Endodermal cell (in vitro differentiated cells): ENCODE measurements at regions not wholly inside any gene's neighbourhood (a gene's known extent, or its start where the extent isn't known, plus 50 kb on each side); places are given as distances from the start of the nearest gene placed in this dataset.

Experiments used
- DNase-seq: peaks from one replicate; pipeline ENCODE4 v3.0.0-alpha.2; 2017
- H3K27ac ChIP-seq: 2 replicates; pipeline ENCODE4 v1.5.1; 2013; ENCODE audit warnings: mild to moderate bottlenecking, low read depth, low read length, moderate library complexity
- H3K27me3 ChIP-seq: 2 replicates; pipeline ENCODE4 v1.6.1; 2013; ENCODE audit warnings: mild to moderate bottlenecking, low read length, moderate library complexity; ENCODE audit not compliant: insufficient read depth, control insufficient read depth, poor library complexity, severe bottlenecking
- H3K36me3 ChIP-seq: 2 replicates; pipeline ENCODE4 v1.7.0; 2013; ENCODE audit warnings: mild to moderate bottlenecking, low read length, moderate library complexity; ENCODE audit not compliant: control insufficient read depth, insufficient read depth
- H3K4me1 ChIP-seq: one replicate; pipeline ENCODE4 v1.7.0; 2013; ENCODE audit warnings: low read length; ENCODE audit not compliant: control insufficient read depth, insufficient read depth
- H3K4me3 ChIP-seq: 2 replicates; pipeline ENCODE4 v1.5.1; 2013; ENCODE audit warnings: mild to moderate bottlenecking, low read length, moderate library complexity
- H3K9ac ChIP-seq: 2 replicates; pipeline ENCODE4 v1.6.1; 2013; ENCODE audit warnings: mild to moderate bottlenecking, low read length, moderate library complexity; ENCODE audit not compliant: poor library complexity, severe bottlenecking; ENCODE audit errors: extremely low read depth
- H3K9me3 ChIP-seq: 2 replicates; pipeline ENCODE4 v1.6.1; 2013; ENCODE audit warnings: mild to moderate bottlenecking, low read length, moderate library complexity; ENCODE audit not compliant: control insufficient read depth
- H3K27ac Mint-ChIP-seq: 2 replicates; pipeline ENCODE4 v1.8.0; 2020; ENCODE audit warnings: mixed read lengths
- H3K27me3 Mint-ChIP-seq: 2 replicates; pipeline ENCODE4 v1.8.0; 2021; ENCODE audit warnings: mild to moderate bottlenecking, mixed read lengths; ENCODE audit not compliant: insufficient read depth
- H3K36me3 Mint-ChIP-seq: 2 replicates; pipeline ENCODE4 v1.8.0; 2020; ENCODE audit warnings: low read depth, mixed read lengths
- H3K4me1 Mint-ChIP-seq: 2 replicates; pipeline ENCODE4 v1.8.0; 2020; ENCODE audit warnings: mixed read lengths
- H3K4me3 Mint-ChIP-seq: 2 replicates; pipeline ENCODE4 v1.8.0; 2020; ENCODE audit warnings: mild to moderate bottlenecking, moderate library complexity, mixed read lengths
- H3K9me3 Mint-ChIP-seq: 2 replicates; pipeline ENCODE4 v1.8.0; 2020; ENCODE audit warnings: mild to moderate bottlenecking, mixed read lengths
- CTCF ChIP-seq: fragments of 200-600 bp; sonication (generic); conservative IDR thresholded peaks from 2 replicates; pipeline ENCODE4 v1.5.0; 2021; ENCODE audit warnings: antibody characterized with exemption, mild to moderate bottlenecking
- WGBS, 2 experiments: methylation state at CpG; one replicate each; pipeline versions ENCODE4 v1.1.5 to v1.1.7; 2013; ENCODE audit warnings: missing lambda C conversion rate in 2 of 2, mixed read lengths in 1 of 2; ENCODE audit not compliant: insufficient coverage in 1 of 2, insufficient read length in 1 of 2; 5-methylcytosine and 5-hydroxymethylcytosine counted together

DNA sequence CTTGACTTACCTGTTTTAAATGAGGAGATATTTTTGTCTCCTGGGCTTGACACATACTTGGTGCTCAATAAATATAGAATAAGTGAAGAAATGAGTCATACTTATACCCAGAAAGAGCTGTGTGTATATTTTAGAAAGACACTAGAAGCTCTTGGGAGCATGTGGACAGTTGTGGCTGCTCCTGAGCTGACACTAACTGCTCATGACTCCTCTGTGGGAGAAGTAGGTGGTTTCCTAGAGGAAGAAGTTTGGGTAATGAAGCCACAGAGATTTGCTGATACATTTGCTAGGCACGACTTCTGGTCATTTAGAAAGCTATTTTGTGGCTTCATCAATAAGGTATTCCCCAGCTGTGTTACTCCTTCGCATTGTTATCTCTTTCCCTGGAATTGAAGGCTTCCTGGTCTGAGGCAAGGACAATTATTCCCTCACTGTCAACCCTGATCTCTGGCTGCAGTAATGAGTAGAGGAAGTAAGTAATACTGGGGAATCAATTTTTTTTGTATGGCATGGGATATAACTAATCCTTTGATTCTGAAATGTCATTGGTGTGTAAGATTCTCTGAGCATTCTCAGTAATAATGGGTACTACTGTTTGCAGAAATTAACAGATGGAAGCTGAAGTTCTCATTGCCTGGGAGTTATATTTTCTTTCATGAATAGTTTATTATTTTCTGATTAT is 79.6 kb upstream of the DCBLD2 start:
- no peak for DNase-seq
- Mint-ChIP-seq H3K4me3 (no peak overlapping the region), H3K27me3 (no peaks in the 10 kb centered on the region), H3K9me3 (no peaks in the 10 kb centered on the region), H3K4me1 (peaks cover 17% of the 10 kb centered on the region), H3K27ac (no peak overlapping the region), H3K36me3 (no peaks in the 10 kb centered on the region)
- Histone ChIP-seq H3K27ac (no peak overlapping the region), H3K9ac (no peak overlapping the region), H3K27me3 (no peaks in the 10 kb centered on the region), H3K4me3 (no peak overlapping the region), H3K9me3 (no peaks in the 10 kb centered on the region), H3K4me1 (peaks cover 5% of the 10 kb centered on the region), H3K36me3 (no peaks in the 10 kb centered on the region)
- TF ChIP-seq CTCF, result no peak
- WGBS, 2 experiments, result 73 to 76% methylated on average over 2 of the region's 2 CpGs

GRCh38 chr3:98979296-98979695 is 77.8 kb upstream of the DCBLD2 start:
- H3K27me3 ChIP-seq, result no peaks in the 10 kb centered on the region
- Mint-ChIP-seq H3K9me3 (no peaks in the 10 kb centered on the region), H3K36me3 (no peaks in the 10 kb centered on the region), H3K27me3 (peaks cover 3% of the 10 kb centered on the region), H3K4me1 (peaks cover 8% of the 10 kb centered on the region), H3K4me3 (no peak overlapping the region), H3K27ac (no peak overlapping the region)
- H3K4me3 ChIP-seq, result no peak overlapping the region
- no peaks in the 10 kb centered on the region for H3K36me3 ChIP-seq
- DNase-seq, result no peak
- no peaks in the 10 kb centered on the region for H3K4me1 ChIP-seq
- 73% methylated on average over 1 of the region's 1 CpG; no CpG with 5 or more reads in 1 of the 2 experiments for WGBS, 2 experiments
- H3K9me3 ChIP-seq, result no peaks in the 10 kb centered on the region
- H3K9ac ChIP-seq, result no peak overlapping the region
- TF ChIP-seq CTCF, result no peak
- no peak overlapping the region for H3K27ac ChIP-seq

DNA sequence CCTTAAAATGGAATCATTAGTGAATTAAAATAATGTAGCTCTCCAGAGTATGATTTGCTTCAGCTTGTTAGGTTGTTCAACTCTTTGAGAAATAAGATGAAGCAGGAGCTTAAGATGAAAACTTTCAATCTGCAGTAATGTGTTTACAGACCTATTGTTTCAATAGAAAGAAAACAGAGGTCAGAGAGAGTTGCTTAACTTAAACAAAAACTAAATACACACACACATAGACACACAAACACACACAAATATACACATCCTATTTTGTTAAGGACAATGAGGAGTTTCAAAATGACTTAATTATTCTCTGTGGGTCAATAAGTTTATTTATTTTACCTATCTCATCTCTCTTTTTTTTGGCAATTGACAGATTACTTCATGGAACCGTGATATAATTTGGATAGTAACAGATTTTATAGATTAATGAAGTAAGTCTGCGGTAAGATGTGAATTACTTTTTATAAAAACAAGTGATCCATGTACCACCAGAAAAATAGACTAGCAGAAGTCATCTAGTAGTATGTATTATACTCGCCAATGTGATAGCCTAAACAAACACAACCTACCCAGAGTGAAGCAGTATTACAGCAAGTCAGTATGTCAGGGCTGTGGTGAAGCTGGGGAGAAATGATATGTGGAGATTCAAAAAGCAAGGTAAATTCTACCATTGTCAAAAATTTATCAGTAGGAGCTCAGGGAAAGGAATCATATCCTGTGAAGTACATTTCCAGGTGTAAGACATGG is 76.7 kb upstream of the DCBLD2 start:
- Mint-ChIP-seq H3K27me3 (peaks cover 3% of the 10 kb centered on the region), H3K4me3 (no peak overlapping the region), H3K4me1 (peaks cover 8% of the 10 kb centered on the region), H3K36me3 (no peaks in the 10 kb centered on the region), H3K27ac (no peak overlapping the region), H3K9me3 (peaks cover 1% of the 10 kb centered on the region)
- Histone ChIP-seq H3K27ac (no peak overlapping the region), H3K9me3 (no peaks in the 10 kb centered on the region), H3K9ac (no peak overlapping the region), H3K4me3 (no peak overlapping the region), H3K36me3 (no peaks in the 10 kb centered on the region), H3K27me3 (no peaks in the 10 kb centered on the region), H3K4me1 (no peaks in the 10 kb centered on the region)
- DNase-seq, result no peak
- WGBS, 2 experiments, result 60% methylated on average over 3 of the region's 3 CpGs; no CpG with 5 or more reads in 1 of the 2 experiments
- no peak for TF ChIP-seq CTCF
